ENCODE measurements at regions not wholly inside any gene's neighbourhood (a gene's known extent, or its start where the extent isn't known, plus 50 kb on each side); places are given as distances from the start of the nearest gene placed in this dataset.
"Not testable (repeated sequence)": the region's sequence is repeated elsewhere in the genome, so short reads cannot be mapped to it uniquely, and the experiment has no call there.

DNA sequence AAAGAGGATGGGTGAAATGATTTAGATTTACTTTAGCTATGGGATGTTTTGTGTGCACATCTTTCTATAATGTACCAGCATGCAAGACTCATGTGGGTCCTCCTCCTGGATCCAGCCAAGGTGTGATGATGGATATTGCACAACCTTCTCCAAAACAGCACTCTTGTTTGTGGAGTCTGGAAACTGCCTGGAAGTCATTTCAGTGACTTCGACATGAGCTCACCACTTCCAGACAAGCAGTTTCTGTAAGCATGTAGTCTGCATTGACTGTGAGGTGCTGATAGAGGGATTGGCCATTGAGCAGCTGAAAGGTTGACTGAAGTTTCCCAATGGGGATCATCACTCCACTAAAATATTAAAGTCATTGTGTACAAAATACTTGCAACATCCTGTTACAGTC lies 154.0 kb downstream of the TRIB2 start:
- DNase-seq (ENCODE audit: extremely low read depth in 1 of 2, low read depth in 1 of 2), result no peak

DNA sequence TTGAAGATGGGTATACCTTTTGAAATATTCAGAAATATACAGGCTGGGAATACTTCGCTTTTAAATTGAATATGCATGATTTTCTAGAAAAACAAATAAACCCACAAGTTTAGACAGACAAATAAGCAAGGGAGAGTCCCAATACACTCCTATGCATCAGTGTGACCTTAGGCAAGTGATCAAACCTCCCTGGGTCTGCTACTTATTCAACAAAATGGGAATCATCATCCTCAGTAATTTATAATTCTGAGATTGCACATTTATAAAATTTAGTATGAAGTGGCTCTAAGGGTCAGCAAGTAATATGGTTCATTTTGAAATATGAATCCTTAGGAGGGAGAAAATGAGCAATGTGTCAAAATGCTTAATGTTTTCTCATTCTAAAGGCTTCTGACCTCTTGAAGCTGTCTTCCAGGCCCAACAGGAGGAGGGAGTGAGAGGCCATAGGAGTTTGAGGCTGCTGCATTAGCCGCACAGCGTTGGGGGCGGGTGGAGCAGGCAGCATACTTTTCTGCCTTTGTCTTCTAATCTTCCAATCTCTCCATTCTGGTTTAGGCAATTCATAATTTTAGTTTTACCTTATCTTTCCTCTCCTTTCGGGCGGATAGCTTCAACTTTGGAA lies 155.1 kb downstream of the TRIB2 start:
- no peak for DNase-seq (ENCODE audit: extremely low read depth in 1 of 2, low read depth in 1 of 2)

DNA sequence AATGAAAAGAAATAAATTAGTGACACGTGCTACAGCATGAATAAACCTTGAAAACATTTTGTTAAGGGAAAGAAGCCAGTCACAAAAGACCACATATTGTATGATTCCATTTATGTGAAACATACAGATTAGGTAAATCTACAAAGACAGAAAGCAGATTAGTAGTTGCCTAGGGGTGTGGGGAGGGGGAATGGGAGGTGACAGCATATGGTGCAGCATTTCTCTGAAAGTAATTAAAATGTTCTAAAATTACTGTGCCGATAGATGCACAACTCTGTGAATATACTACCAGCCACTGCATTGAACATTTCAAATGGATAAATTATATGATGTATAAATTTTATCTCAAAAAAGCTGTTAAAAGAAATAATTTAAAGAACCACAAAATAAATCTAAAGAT lies 161.0 kb downstream of the TRIB2 start:
- DNase-seq (ENCODE audit: extremely low read depth in 1 of 2, low read depth in 1 of 2), result no peak

DNA sequence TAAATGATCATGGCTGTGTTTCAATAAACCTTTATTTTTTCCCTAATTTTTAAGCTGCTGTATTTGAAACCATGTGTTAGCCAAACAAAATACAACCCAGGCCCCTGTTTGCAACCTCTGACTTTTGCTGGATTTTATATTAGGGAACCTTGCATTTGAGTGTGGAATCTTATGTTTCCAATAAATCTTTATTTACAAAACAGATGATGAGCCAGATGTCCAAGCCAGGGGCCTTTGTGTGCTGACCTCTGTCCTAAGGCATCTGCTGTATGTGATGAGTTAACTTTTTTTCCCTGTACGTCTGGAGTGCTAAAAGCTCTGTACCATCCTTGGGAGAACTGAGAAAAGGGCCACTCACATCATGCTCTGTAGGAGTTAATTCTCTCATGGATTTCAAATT lies 162.9 kb downstream of the TRIB2 start:
- no peak for DNase-seq (ENCODE audit: extremely low read depth in 1 of 2, low read depth in 1 of 2)

DNA sequence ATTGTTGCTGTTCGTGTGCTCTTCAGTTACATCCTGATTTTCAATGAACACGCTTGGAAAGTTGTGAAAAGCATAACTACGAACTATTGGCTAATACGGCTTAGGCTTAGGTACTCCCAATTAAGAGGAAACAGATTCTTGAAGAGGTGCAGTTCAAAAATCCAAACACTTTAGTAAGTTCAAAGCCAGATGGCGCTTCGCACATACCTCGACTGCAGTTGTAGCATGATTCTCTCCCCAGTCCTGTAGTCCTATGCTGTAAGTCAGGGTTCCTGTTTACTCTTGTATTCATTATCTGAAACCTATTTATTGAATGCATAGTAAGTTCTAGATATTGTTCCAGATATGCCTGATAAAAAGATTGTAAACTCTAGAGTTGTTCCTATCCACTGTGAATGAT lies 165.2 kb downstream of the TRIB2 start:
- no peak for DNase-seq (ENCODE audit: extremely low read depth in 1 of 2, low read depth in 1 of 2)

DNA sequence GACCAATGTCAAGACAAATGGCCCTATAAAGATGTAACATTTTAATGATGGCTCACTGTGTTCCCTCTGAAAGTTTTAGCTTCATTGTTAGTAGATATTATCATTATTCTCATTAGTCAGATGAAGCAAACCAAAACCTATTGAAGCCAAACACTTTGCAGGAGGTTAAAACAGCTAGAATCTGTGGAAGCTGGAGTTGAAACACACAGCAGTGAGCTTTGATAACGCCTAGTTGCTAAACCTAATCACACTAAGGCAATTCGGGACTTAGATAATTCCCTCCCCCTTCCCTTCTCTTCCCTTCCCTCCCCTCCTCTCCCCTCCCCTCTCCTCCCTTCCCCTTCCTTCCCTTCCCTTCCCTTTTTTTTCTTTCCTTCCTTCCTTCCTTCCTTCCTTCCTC lies 165.7 kb downstream of the TRIB2 start:
- no peak for DNase-seq (ENCODE audit: extremely low read depth in 1 of 2, low read depth in 1 of 2)

DNA sequence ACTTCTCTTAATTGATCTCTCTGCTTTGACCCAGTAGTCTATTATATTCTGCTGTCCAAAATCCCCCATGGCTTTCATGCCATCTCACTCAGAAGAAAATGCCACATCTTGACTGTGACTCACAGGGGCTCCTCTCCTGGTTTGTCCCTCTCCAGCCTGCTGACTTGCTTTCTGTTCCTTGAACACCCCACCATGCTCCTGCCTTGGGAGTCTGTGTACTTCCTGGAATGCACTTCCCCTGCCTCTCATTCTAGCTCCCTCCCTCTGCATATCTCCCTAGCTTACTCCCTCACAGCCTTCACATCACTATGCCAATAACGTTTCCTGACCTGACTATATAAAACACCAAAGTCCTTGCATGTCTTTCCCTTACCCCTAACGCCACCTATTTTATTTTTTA lies 167.2 kb downstream of the TRIB2 start:
- no peak for DNase-seq (ENCODE audit: extremely low read depth in 1 of 2, low read depth in 1 of 2)

DNA sequence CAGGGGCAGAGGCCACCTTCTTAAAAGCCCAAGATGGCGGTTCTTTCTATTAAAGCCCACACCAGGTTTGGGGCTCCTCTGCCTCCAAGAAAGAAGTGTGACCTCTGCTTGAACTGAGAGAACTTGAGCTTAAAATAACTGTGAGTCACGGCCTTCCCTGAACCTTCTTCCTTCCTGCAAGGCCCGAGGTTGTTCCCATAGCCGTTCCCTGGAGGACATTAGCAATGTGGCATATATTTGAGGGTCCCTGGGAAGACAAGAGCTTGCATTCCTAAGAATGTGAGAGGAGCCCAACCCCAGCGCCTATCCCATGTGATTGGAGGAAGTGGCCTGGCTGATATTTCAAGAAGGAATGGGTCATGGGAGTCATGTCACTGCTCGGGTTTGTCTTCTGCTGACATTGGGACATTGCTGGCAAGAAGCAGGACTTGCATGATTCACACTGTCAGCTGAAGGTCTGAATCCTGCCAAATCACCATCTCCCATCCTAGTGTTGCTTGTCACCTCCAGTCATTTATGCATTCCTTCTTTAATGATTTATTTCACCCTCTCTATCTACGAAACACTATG lies 168.1 kb downstream of the TRIB2 start:
- no peak for DNase-seq (ENCODE audit: extremely low read depth in 1 of 2, low read depth in 1 of 2)

DNA sequence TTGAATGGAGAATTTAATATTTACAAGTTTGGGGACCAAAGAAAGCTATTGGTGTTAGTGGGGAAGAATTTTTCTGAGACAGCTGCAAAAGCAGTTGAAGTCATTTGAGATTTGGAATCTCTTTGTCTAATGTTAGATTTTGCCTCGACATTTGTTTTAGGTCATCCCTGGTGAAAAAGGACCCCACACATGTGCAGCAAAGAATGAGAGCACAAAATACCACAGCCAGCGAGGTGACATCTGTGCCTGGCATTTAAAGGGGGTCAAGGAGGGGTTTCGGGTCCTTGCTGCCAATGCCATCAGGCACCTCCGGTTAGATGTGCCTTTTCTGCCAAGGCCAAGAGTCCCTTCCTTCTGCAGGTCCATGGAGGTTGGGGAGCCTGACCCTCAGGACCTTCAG lies 173.3 kb downstream of the TRIB2 start:
- no peak for DNase-seq (ENCODE audit: extremely low read depth in 1 of 2, low read depth in 1 of 2)

DNA sequence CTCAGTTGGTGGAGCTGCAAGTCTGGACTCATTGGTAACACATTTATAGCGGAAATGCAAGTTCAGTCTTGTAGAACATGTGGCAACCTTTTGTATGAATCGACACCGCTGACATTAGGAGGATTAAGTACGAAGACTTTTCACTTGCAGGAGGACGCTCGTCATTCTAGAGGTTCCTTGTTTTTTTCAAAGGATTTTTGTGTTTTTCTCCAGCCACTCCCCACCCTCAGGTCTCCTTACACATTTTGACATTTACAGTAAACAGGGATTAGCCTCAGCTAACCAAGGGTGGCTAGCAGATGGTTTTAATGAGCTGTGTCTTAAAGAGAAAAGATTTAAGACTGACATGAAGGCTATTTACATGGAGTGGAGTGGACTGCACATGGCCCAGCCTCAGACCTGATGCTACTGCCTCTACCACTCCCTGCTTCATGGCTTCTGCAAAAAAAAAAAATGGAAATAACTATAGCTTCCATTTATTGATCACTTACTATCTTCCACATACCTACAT lies 173.8 kb downstream of the TRIB2 start:
- DNase-seq (ENCODE audit: extremely low read depth in 1 of 2, low read depth in 1 of 2), result no peak

DNA sequence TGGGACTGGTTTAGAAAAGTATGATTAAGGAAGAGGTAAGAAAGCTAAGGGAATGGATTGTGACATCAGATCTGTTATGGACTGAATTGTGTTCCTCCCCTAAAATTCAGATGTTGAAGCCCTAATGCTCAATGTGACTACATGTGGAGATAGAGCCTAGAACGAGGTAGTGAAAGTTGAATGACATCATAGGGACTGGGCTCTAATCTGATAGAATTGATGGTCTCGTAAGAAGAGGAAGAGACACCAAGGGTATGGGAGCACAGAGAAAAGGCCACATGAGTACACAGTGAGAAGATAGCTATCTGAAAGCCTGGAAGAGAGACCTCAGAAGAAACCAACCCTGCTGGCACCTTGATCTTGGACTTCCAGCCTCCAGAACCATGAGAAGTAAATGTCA lies 178.3 kb downstream of the TRIB2 start:
- DNase-seq (ENCODE audit: extremely low read depth in 1 of 2, low read depth in 1 of 2), result no peak

DNA sequence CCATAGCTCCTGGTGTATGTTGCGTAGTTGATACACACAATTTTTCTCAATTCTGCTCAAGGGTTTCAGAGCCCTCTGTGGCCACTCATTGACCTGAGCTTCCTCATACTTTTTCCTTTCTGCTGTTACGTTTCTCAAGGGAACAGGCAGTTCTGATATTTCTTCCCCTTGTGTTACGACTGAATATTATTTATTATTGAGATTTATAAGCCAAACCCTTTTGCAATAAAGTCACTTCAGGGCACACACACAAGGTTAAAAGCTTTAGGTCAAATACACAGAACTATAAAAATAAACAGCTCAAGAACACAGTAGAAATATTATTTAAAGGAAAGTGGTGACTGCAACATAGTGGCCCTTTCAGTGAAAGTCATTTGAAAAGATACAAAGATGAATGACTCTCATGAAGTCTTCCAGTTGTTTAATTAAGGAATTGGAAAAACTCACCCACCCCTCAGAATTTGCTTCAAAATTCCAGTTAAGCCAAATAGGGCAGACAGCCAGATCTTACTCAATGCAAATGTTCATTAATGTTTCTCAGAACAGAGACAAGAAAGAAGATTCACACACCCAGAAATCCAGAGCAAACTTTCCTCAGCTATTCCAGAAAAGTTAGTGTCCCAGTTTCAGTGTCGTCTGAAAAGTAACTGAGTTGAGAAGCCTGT lies 179.7 kb downstream of the TRIB2 start:
- no peak for DNase-seq (ENCODE audit: extremely low read depth in 1 of 2, low read depth in 1 of 2)

DNA sequence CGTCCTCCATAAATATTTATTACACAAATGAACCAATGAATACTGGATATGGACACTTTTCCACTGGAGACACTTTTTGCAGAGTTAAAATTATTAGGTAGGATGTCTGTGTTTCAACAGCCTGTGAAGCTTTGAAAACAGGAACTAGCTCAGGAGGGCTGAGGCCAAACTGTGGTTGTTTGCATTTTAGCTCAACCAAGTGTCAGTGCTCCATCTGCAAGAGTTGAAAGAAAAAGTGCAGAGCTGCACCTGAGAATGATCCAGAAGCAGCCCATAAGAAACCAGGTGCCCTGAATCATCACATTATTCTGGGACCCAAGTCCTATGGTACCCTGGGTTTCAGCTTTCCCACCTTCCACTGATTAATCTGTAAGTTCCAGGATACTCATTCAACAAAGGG lies 180.4 kb downstream of the TRIB2 start:
- DNase-seq (ENCODE audit: extremely low read depth in 1 of 2, low read depth in 1 of 2), result no peak

DNA sequence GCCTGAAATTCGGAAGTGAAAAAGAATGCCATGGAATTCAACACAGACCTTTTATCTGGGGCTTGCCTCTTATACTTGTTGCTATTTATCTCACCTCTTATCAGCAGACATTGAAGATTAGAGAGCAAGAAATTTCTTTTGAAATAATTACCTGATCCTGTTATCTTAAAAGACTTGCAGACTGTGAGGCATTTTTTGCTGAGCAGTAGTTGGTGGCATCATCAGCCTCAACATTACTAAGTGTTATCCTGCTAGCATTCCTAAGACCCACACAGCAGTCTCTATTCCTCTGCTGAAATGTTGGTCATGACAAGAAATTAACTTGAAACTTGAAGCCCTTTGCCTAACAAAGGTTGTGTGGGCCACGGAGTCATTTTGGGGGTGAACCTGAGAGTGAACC lies 186.5 kb downstream of the TRIB2 start:
- no peak for DNase-seq (ENCODE audit: extremely low read depth in 1 of 2, low read depth in 1 of 2)

DNA sequence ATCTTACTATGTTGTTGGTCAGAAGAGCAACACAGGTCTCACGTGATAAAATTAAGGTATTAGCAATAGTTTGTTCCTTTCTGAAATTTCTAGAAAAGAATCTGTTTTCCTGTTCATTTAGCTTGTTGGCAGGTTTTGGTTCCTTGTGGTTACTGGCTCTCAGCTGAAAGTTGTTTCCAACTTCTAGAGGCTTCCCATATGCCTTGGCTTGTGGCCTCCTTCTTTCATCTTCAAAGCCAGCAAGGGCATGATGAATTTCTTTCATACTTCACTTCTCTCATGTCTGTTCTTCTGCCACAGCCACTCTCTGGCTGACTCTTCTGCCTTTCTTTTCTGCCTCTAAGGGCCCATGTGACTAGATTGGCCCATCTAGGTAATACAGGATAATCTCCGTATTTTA lies 193.7 kb downstream of the TRIB2 start:
- DNase-seq (ENCODE audit: extremely low read depth in 1 of 2, low read depth in 1 of 2), result no peak

DNA sequence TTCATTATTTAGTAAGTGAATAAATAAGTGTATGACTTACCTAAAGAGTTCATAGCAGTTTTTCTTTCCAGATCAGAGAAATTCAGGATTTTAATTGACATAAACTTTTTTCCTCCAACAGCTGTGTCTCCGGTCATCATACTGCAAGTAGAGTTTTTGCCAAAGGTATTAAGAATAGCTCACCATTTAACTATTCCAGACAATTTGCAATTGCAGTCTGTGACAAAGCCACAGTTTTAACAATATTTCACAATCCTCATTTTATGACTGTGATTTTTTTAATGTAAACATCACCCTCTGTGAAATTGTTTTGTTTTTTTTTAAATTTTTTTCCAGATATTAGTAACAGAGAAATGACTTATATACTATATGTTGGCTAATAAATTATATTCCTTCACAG lies 199.1 kb downstream of the TRIB2 start:
- DNase-seq (ENCODE audit: extremely low read depth in 1 of 2, low read depth in 1 of 2), result no peak

DNA sequence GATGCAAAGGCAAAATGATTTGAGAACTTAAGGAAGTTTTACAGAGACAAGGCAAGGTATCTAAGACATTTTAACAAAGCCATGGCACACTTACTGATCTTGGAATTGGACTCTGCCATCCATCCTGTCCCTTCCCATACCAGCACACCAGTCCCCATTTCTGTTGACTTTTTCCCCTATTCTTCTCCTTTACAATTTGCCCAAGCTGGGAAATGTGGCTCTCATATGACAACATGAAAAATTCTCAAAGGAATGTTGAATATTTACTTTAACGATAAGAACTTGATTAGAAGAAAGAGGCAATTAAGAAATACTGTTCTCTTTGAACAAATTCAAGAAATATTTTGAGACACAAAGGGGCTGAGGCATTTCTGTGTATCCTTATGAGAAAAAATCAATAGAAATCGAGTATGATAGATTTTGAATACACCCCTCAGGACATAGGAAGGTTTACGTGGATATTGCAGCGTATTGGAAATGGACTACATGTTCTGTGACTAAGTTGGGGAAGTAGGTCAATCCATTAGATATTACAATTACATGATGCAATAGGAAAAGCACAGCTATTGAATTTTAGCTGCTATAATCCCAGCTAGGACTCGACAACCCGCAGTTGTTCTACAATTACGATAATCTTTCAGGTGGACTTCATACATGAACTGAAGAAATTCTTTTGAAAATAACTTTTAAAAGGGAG lies 201.6 kb downstream of the TRIB2 start:
- no peak for DNase-seq (ENCODE audit: extremely low read depth in 1 of 2, low read depth in 1 of 2)

DNA sequence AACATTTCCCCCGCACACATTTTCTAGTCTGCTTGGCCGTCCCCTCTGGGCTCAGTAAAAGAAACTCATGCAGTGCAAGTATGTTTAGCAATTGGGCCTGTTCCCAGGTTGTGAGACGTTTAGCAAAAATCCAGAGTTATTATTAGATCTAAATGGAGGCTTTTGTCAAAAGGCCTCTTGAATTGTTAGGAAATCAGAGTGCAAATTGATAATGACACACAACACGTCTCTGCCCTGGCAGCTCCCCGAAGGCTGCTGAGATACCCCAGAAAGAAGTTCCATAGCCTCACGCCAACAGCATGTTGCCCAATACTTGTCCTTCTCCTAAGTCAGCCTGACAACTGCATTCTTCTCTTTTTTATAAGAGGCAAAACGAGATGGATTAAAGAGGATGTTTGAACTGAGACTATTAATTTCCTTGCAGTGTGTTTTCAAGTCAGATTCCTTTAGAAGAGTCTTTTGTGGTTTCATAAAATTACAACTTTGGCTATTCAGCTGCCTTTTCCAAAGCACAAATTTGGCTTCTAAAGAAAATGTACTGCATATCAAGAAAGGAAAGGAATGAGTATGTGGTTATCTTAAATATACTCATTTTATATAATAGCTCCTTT lies 202.2 kb downstream of the TRIB2 start:
- no peak for DNase-seq (ENCODE audit: extremely low read depth in 1 of 2, low read depth in 1 of 2)

DNA sequence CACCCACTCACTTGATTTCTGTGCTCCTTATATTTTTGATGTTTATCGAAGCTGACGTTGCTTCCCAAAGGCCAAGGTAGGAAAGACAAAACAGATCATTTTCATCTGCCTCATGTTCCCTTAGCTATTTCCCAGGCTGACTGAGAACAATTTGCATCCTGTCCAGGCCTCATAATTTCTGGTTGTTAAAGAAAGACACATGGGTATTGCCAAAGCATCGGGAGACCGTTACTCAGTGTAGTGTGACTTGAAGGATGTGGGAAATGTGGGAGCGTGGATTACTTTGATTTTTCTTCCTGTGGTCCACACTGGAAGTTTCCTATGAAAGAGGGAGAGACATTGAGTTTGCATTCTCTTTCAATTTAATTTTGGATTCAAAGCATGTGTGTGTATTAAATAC lies 204.6 kb downstream of the TRIB2 start:
- no peak for DNase-seq (ENCODE audit: extremely low read depth in 1 of 2, low read depth in 1 of 2)

DNA sequence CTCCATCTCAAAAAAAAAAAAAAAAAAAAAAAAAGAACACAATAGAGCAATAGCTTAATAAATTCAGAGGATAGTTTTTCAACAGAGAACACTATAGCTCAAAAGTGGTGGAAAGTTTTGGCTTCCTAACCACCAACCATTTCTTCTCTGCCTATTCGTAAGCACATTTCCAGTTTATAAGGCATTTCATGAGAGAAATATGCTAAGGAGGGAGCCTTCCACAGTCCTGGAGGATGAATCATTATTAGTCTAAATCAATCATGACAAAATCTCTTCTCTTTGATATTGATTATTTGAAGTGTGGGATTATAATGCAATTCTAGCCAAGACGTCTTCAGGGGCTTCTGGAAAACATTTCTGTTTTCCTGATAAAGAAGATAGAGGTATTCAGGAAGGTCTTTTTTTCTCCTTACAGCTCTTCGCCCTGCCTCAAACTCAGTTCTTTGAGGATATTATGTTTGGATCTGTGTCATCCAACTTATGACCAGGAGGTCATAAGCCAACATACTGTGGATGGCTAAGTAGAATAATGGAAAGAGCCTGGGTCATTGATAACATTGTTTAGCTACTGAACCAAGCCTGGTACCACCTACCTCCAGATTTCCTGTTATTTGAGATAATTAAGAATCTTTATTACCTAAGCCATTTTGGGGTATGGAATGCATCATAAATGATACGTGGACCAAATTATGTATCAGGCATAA lies 207.3 kb downstream of the TRIB2 start:
- DNase-seq (ENCODE audit: extremely low read depth in 1 of 2, low read depth in 1 of 2), result no peak

DNA sequence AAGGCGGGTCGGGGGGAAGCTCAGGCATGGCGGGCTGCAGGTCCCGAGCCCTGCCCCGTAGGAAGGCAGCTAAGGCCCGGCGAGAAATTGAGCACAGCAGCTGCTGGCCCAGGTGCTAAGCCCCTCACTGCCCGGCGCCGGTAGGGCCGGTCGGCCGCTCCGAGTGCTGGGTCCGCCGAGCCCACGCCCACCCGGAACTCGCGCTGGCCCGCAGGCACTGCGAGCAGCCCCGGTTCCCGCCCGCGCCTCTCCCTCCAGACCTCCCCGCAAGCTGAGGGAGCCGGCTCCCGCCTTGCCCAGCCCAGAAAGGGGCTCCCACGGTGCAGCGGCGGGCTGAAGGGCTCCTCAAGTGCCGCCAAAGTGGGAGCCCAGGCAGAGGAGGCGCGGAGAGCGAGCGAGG lies 209.9 kb downstream of the TRIB2 start:
- not testable (repeated sequence) for DNase-seq (ENCODE audit: extremely low read depth in 1 of 2, low read depth in 1 of 2)
